Stimulated activated CD8-positive, alpha-beta memory T cell treated with anti-CD3 and anti-CD28 coated beads, Interleukin-7, amount 100 ng/mL, for 48 hours (primary cell): ENCODE measurements at regions not wholly inside any gene's neighbourhood (a gene's known extent, or its start where the extent isn't known, plus 50 kb on each side); places are given as distances from the start of the nearest gene placed in this dataset.
"Not testable (repeated sequence)": the region's sequence is repeated elsewhere in the genome, so short reads cannot be mapped to it uniquely, and the experiment has no call there.

Experiments
- DNase-seq, 2 donors: peaks; one replicate each; pipeline ENCODE4 v3.0.0-alpha.2; 2020; ENCODE audit warnings: low read depth in 1 of 2; ENCODE audit errors: extremely low read depth in 1 of 2

GRCh38 chr7:113176180-113176579, 57.8 kb upstream of the SMIM30 start:
- DNase-seq: not testable (repeated sequence)

DNA sequence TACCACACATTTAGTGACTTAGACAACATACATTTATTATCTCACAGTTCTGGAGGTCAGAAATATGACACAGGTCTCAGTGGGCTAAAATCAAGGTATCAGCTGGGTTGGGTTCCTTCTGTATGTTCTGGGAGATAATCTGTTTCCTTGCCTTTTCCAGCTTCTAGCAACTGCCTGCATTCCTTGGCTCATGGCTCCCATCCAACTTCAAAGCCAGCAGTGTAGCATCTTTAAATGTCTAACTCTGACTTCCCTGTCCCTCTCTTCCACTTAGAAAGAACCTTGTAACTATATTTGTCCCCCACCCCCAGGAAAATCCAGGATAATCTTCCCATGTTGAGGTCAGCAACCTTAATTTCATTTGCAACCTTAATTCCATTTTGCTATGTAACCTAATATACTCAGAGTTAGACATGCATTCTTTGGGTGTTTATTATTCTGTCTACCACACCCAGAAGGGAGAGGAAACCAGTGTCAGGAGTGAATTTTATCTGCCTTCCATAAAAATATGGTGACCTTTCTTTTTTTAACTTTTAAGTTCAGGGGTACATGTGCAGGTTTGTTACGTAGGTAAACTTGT, 57.3 kb upstream of the SMIM30 start:
- DNase-seq: no peak

GRCh38 chr7:113172726-113173125, 54.4 kb upstream of the SMIM30 start:
- no peak for DNase-seq

DNA sequence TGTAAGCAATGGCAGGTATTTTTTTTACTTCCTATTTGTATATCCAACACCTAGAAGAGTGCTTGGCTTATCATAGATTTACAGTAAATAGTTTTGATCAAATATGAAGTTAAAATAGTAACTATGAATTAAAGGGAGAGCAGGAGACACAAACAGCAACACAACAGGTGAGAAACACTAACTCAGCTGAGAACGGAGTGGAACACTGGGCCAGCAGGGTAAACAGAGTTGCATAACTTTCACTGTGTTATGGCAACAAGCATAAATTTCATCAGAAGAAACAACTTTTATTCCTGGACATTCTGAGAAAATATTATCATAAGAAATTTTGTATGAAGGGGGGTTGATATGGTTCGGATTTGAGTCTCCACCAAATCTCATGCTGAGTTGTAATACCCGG, 52.2 kb upstream of the SMIM30 start:
- DNase-seq: no peak
